ENCODE measurements at regions not wholly inside any gene's neighbourhood (a gene's known extent, or its start where the extent isn't known, plus 50 kb on each side); places are given as distances from the start of the nearest gene placed in this dataset.

GRCh38 chr17:79154446-79154845 lies 79.8 kb downstream of the ENGASE start:
- no peaks in the 10 kb centered on the region for H4K20me1 ChIP-seq (ENCODE audit: control insufficient read depth, insufficient read depth, insufficient read length)
- no peaks in the 10 kb centered on the region for H3K79me1 ChIP-seq (ENCODE audit: insufficient read depth, low read depth, low read length, poor library complexity, severe bottlenecking)
- no peak overlapping the region for H3K27ac ChIP-seq (ENCODE audit: insufficient read length, low read depth, low read length)
- H3K18ac ChIP-seq (ENCODE audit: insufficient read length, low read depth, low read length): no peak overlapping the region
- no peak overlapping the region for H3K56ac ChIP-seq (ENCODE audit: insufficient read length, low read depth, low read length)
- no peak overlapping the region for H2BK5ac ChIP-seq (ENCODE audit: insufficient read length, low read length)
- H3K4me1 ChIP-seq (ENCODE audit: insufficient read depth, low read length): no peaks in the 10 kb centered on the region
- H2AFZ ChIP-seq (ENCODE audit: low read length): no peak overlapping the region
- H3K23ac ChIP-seq (ENCODE audit: insufficient read length, low read depth, low read length): no peak overlapping the region
- H3K4me3 Mint-ChIP-seq: no peak overlapping the region
- no peak overlapping the region for H3K27ac Mint-ChIP-seq
- no peak overlapping the region for H3T11ph ChIP-seq (ENCODE audit: low read length)
- no peaks in the 10 kb centered on the region for H3K79me2 ChIP-seq (ENCODE audit: insufficient read depth, low read length)
- DNase-seq: no peak
- H3K9ac ChIP-seq (ENCODE audit: extremely low read depth, insufficient read length, low read length): no peak overlapping the region
- no peak overlapping the region for H3K14ac ChIP-seq (ENCODE audit: insufficient read depth, low read length)
- TF ChIP-seq CTCF (conservative IDR thresholded peaks at IDR 0.05): no peak
- no peak overlapping the region for H4K8ac ChIP-seq (replicated peaks; ENCODE audit: insufficient read length, low read depth, low read length)
- H3K23me2 ChIP-seq (ENCODE audit: insufficient read length, low read depth, low read length, poor library complexity, severe bottlenecking): no peaks in the 10 kb centered on the region
- H3K27me3 Mint-ChIP-seq (ENCODE audit: low read depth): peaks cover 2% of the 10 kb centered on the region; the same call in 1 of the 2 replicates
- no peak overlapping the region for H2BK15ac ChIP-seq (ENCODE audit: low read depth, low read length)
- no peak overlapping the region for H2BK12ac ChIP-seq (ENCODE audit: insufficient read length, low read depth, low read length)
- H3K9me3 Mint-ChIP-seq: no peaks in the 10 kb centered on the region
- no CpG with 5 or more reads among the region's 14 CpGs for WGBS (ENCODE audit: extremely low coverage, insufficient read length, low lambda C conversion rate)
- H2BK20ac ChIP-seq (ENCODE audit: low read depth, low read length, poor library complexity, severe bottlenecking): no peak overlapping the region
- no peaks in the 10 kb centered on the region for H3K9me3 ChIP-seq (ENCODE audit: control insufficient read depth, low read depth, low read length)
- H4K5ac ChIP-seq (ENCODE audit: insufficient read length, low read depth, low read length): no peak overlapping the region
- H2BK120ac ChIP-seq (ENCODE audit: low read depth, low read length, poor library complexity, severe bottlenecking): no peak overlapping the region
- H2AK5ac ChIP-seq (ENCODE audit: insufficient read length, low read length): no peak overlapping the region
- H3K4me1 Mint-ChIP-seq: peaks cover 18 to 34% of the 10 kb centered on the region in 2 experiments
- no peak overlapping the region for H3K4ac ChIP-seq (ENCODE audit: low read depth, low read length)
- no peaks in the 10 kb centered on the region for H3K27me3 ChIP-seq (ENCODE audit: insufficient read depth, low read length)
- no peak overlapping the region for H3K4me2 ChIP-seq (ENCODE audit: insufficient read depth, insufficient read length, low read length)
- no peaks in the 10 kb centered on the region for H3K36me3 Mint-ChIP-seq (ENCODE audit: insufficient read depth in 1 of 3, low read depth in 3 of 3)
- no peak overlapping the region for H4K91ac ChIP-seq (ENCODE audit: insufficient read length, low read depth, low read length)

Data from H9 (cell line).